ENCODE measurements at regions not wholly inside any gene's neighbourhood (a gene's known extent, or its start where the extent isn't known, plus 50 kb on each side); places are given as distances from the start of the nearest gene placed in this dataset.
"Not testable (repeated sequence)": the region's sequence is repeated elsewhere in the genome, so short reads cannot be mapped to it uniquely, and the experiment has no call there.

DNA sequence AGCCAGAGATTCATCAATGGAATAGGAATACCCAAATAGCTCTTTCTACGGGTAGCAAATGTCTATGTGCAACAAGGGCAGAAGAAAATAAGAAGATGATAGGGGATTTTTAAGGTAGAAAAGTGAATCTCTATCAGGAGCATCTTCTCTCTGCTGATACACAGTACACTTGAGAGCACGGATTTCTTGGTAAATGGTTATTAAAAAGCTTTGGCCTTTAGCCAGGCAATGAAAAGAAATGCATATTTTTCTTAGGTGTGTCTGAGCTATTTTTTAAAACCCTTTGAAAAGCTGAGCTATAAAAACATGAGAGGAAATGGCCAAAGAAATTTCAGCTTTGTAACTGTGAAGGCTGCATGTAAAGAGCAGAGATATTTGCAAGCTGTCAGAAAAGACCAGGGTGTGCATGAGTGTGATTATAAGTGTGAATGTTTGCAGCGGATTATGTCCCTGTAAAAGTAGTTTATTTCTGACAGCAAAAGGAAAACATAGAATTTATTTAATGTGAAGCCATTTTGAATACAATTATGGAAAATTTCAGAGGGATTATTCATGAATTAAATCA lies 487.1 kb upstream of the PIK3R1 start:
- DNase-seq (ENCODE audit: insufficient read length, low spot score) (no peak), FAIRE-seq (no peak)
- TF ChIP-seq POU2F2 (IDR thresholded peaks at IDR 0.05; ENCODE audit: low read depth, low read length): no peak
- TF ChIP-seq SPI1 (IDR thresholded peaks at IDR 0.05; ENCODE audit: low read depth, low read length): no peak
- TF ChIP-seq PAX5 (IDR thresholded peaks at IDR 0.05; ENCODE audit: insufficient read depth, low read length, severe bottlenecking): no peak
- no peak for TF ChIP-seq POLR2A (IDR thresholded peaks at IDR 0.05; ENCODE audit: low read depth, low read length)
- TF ChIP-seq TAF1 (IDR thresholded peaks at IDR 0.05; ENCODE audit: low read depth, low read length): no peak
- TF ChIP-seq POLR2AphosphoS5 (IDR thresholded peaks at IDR 0.05; ENCODE audit: low read depth, low read length): no peak

- FAIRE-seq (no peak), DNase-seq (ENCODE audit: insufficient read length, low spot score) (no peak)
- TF ChIP-seq POLR2A (IDR thresholded peaks at IDR 0.05; ENCODE audit: low read depth, low read length): no peak
- TF ChIP-seq POU2F2 (IDR thresholded peaks at IDR 0.05; ENCODE audit: low read depth, low read length): no peak
- no peak for TF ChIP-seq SPI1 (IDR thresholded peaks at IDR 0.05; ENCODE audit: low read depth, low read length)
- no peak for TF ChIP-seq TAF1 (IDR thresholded peaks at IDR 0.05; ENCODE audit: low read depth, low read length)
- TF ChIP-seq POLR2AphosphoS5 (IDR thresholded peaks at IDR 0.05; ENCODE audit: low read depth, low read length): no peak
Observed at GRCh38 chr5:67725604-67726003, 490.0 kb upstream of the PIK3R1 start.

GRCh38 chr5:67724412-67725135 lies 491.0 kb upstream of the PIK3R1 start:
- FAIRE-seq (no peak), DNase-seq (ENCODE audit: insufficient read length, low spot score) (no peak)
- no peak for TF ChIP-seq POU2F2 (IDR thresholded peaks at IDR 0.05; ENCODE audit: low read depth, low read length)

- DNase-seq (ENCODE audit: insufficient read length, low spot score) (no peak), FAIRE-seq (no peak)
- TF ChIP-seq POLR2AphosphoS5 (IDR thresholded peaks at IDR 0.05; ENCODE audit: low read depth, low read length) (no peak), POLR2A (IDR thresholded peaks at IDR 0.05; ENCODE audit: low read depth, low read length) (no peak), TAF1 (IDR thresholded peaks at IDR 0.05; ENCODE audit: low read depth, low read length) (no peak), SPI1 (IDR thresholded peaks at IDR 0.05; ENCODE audit: low read depth, low read length) (no peak), POU2F2 (IDR thresholded peaks at IDR 0.05; ENCODE audit: low read depth, low read length) (no peak), PAX5 (IDR thresholded peaks at IDR 0.05; ENCODE audit: insufficient read depth, low read length, severe bottlenecking) (no peak)
Observed at GRCh38 chr5:67723873-67724272, 491.7 kb upstream of the PIK3R1 start.

- FAIRE-seq; DNase-seq (ENCODE audit: insufficient read length, low spot score): not testable (repeated sequence)
Observed at GRCh38 chr5:67722582-67722981, 493.0 kb upstream of the PIK3R1 start.

GRCh38 chr5:67720162-67720772 lies 495.3 kb upstream of the PIK3R1 start:
- DNase-seq (ENCODE audit: insufficient read length, low spot score) (no peak), FAIRE-seq (no peak)
- no peak for TF ChIP-seq POLR2AphosphoS5 (IDR thresholded peaks at IDR 0.05; ENCODE audit: low read depth, low read length)
- TF ChIP-seq POLR2A (IDR thresholded peaks at IDR 0.05; ENCODE audit: low read depth, low read length): no peak
- TF ChIP-seq SPI1 (IDR thresholded peaks at IDR 0.05; ENCODE audit: low read depth, low read length): no peak
- TF ChIP-seq PAX5 (IDR thresholded peaks at IDR 0.05; ENCODE audit: insufficient read depth, low read length, severe bottlenecking): no peak
- TF ChIP-seq POU2F2 (IDR thresholded peaks at IDR 0.05; ENCODE audit: low read depth, low read length): no peak
- no peak for TF ChIP-seq TAF1 (IDR thresholded peaks at IDR 0.05; ENCODE audit: low read depth, low read length)

GRCh38 chr5:67702008-67702407 lies 505.4 kb upstream of the CD180 start:
- FAIRE-seq (no peak), DNase-seq (ENCODE audit: insufficient read length, low spot score) (no peak)
- TF ChIP-seq SPI1 (IDR thresholded peaks at IDR 0.05; ENCODE audit: low read depth, low read length) (no peak), POLR2A (IDR thresholded peaks at IDR 0.05; ENCODE audit: low read depth, low read length) (no peak), PAX5 (IDR thresholded peaks at IDR 0.05; ENCODE audit: insufficient read depth, low read length, severe bottlenecking) (no peak), POU2F2 (IDR thresholded peaks at IDR 0.05; ENCODE audit: low read depth, low read length) (no peak), POLR2AphosphoS5 (IDR thresholded peaks at IDR 0.05; ENCODE audit: low read depth, low read length) (no peak), TAF1 (IDR thresholded peaks at IDR 0.05; ENCODE audit: low read depth, low read length) (no peak)

GRCh38 chr5:67699560-67699959 lies 503.0 kb upstream of the CD180 start:
- FAIRE-seq: no peak
- TF ChIP-seq POLR2A (IDR thresholded peaks at IDR 0.05; ENCODE audit: low read depth, low read length) (no peak), TAF1 (IDR thresholded peaks at IDR 0.05; ENCODE audit: low read depth, low read length) (no peak), SPI1 (IDR thresholded peaks at IDR 0.05; ENCODE audit: low read depth, low read length) (no peak), POU2F2 (IDR thresholded peaks at IDR 0.05; ENCODE audit: low read depth, low read length) (no peak), POLR2AphosphoS5 (IDR thresholded peaks at IDR 0.05; ENCODE audit: low read depth, low read length) (no peak), PAX5 (IDR thresholded peaks at IDR 0.05; ENCODE audit: insufficient read depth, low read length, severe bottlenecking) (no peak)
- DNase-seq (ENCODE audit: insufficient read length, low spot score): no peak

- TF ChIP-seq TAF1 (IDR thresholded peaks at IDR 0.05; ENCODE audit: low read depth, low read length) (no peak), POU2F2 (IDR thresholded peaks at IDR 0.05; ENCODE audit: low read depth, low read length) (no peak), SPI1 (IDR thresholded peaks at IDR 0.05; ENCODE audit: low read depth, low read length) (no peak), POLR2A (IDR thresholded peaks at IDR 0.05; ENCODE audit: low read depth, low read length) (no peak), PAX5 (IDR thresholded peaks at IDR 0.05; ENCODE audit: insufficient read depth, low read length, severe bottlenecking) (no peak), POLR2AphosphoS5 (IDR thresholded peaks at IDR 0.05; ENCODE audit: low read depth, low read length) (no peak)
- DNase-seq (ENCODE audit: insufficient read length, low spot score): no peak
- no peak for FAIRE-seq
Observed at GRCh38 chr5:67696446-67696845, 499.8 kb upstream of the CD180 start.

DNA sequence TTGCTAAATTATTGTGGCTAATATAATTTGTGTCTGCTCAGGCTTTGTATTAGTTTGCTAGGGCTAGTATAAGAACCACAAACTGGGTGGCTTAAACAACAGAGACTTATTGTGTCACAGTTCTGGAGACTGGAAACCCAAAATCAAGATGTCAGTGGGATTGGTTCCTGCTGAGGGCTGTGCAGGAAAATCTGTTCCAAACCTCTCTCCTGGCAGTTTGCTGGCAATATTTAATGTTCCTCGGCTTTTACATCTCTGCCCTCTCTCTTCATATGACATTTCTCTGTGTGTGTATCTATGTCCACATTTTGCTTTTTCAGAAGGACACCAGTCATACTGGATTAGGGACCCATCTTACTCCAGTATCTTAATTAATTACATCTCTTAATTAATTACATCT lies 498.8 kb upstream of the CD180 start:
- FAIRE-seq (no peak), DNase-seq (ENCODE audit: insufficient read length, low spot score) (no peak)

More for the DNA sequence above, 498.8 kb upstream of the CD180 start:
- TF ChIP-seq TAF1 (IDR thresholded peaks at IDR 0.05; ENCODE audit: low read depth, low read length): no peak
- TF ChIP-seq SPI1 (IDR thresholded peaks at IDR 0.05; ENCODE audit: low read depth, low read length): no peak
- no peak for TF ChIP-seq POLR2AphosphoS5 (IDR thresholded peaks at IDR 0.05; ENCODE audit: low read depth, low read length)
- TF ChIP-seq PAX5 (IDR thresholded peaks at IDR 0.05; ENCODE audit: insufficient read depth, low read length, severe bottlenecking): no peak
- TF ChIP-seq POLR2A (IDR thresholded peaks at IDR 0.05; ENCODE audit: low read depth, low read length): no peak
- TF ChIP-seq POU2F2 (IDR thresholded peaks at IDR 0.05; ENCODE audit: low read depth, low read length): no peak
